H1 (cell line): ENCODE measurements at regions not wholly inside any gene's neighbourhood (a gene's known extent, or its start where the extent isn't known, plus 50 kb on each side); places are given as distances from the start of the nearest gene placed in this dataset.

Experiments used
- HDAC6 ChIP-seq: IDR thresholded peaks from one replicate; pipeline ENCODE4 v1.7.1; 2012; ENCODE audit warnings: low read depth, mild to moderate bottlenecking, inconsistent platforms, low read length, moderate library complexity

DNA sequence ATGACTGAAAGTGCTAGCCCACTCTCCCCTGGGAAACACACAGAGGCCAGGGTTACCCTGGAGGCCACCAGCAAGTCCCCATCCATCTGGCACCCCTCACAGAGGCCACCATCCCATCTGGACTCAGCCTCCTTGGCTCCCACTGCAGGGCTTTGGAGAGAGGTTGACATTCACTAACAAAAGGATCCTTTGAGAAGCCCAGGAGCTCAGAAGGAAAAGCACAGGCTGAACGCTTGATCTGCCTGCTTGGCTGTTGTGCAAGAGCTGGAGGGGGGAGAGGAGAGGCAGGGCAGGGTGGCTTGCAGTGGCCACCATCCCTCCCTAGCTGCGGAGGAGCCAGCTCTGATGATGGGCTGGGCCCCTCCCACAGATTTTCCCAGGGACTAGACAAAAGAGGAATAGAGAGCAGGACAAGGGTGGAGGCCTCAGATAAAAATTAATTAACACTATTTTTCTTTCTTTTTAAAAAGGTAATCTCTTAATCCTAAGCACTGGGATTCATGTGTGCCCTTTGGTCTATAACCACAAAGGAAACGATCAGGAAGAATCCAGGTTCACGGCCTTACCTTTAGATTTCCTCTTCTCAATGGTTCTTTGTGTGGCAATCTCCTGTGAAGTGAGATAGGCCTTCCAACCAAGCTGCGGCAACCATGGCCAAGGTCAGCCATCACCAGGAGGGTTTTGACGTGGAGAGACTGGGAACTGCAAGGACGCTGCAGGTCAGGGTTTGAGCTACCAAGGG, 154.7 kb downstream of the BARX2 start (continued):
- TF ChIP-seq HDAC6: no peak
